Nephron progenitor cell (in vitro differentiated cells): ENCODE measurements at regions not wholly inside any gene's neighbourhood (a gene's known extent, or its start where the extent isn't known, plus 50 kb on each side); places are given as distances from the start of the nearest gene placed in this dataset.

Source experiments
- DNase-seq: peaks from one replicate; pipeline ENCODE4 v3.0.0; 2021
- H3K27ac Mint-ChIP-seq: 2 replicates; pipeline ENCODE4 v1.8.0; 2021; ENCODE audit warnings: mild to moderate bottlenecking, moderate library complexity, mixed read lengths
- H3K27me3 Mint-ChIP-seq: 2 replicates; pipeline ENCODE4 v1.8.0; 2021; ENCODE audit warnings: mild to moderate bottlenecking, low read depth, mixed read lengths; ENCODE audit not compliant: poor library complexity
- H3K36me3 Mint-ChIP-seq: 2 replicates; pipeline ENCODE4 v1.8.0; 2021; ENCODE audit warnings: low read depth, mixed read lengths
- H3K4me1 Mint-ChIP-seq: 2 replicates; pipeline ENCODE4 v1.8.0; 2021; ENCODE audit warnings: mixed read lengths
- H3K4me3 Mint-ChIP-seq: 2 replicates; pipeline ENCODE4 v1.8.0; 2021; ENCODE audit warnings: mild to moderate bottlenecking, moderate library complexity, mixed read lengths
- H3K9me3 Mint-ChIP-seq: 2 replicates; pipeline ENCODE4 v1.8.0; 2021; ENCODE audit warnings: mild to moderate bottlenecking, moderate library complexity, mixed read lengths
- TF ChIP-seq, protein P1 (sequence below): fragments of 200-600 bp; sonication (generic); IDR thresholded peaks from 2 replicates; pipeline ENCODE4 v1.5.0; 2021; ENCODE audit warnings: antibody characterized with exemption

GRCh38 chr11:11772865-11773515 is 68.8 kb upstream of the USP47 start:
- H3K27me3 Mint-ChIP-seq = peaks cover 41% of the 10 kb centered on the region
- H3K27ac Mint-ChIP-seq = no peak overlapping the region

GRCh38 chr11:11770921-11771486 is 70.8 kb upstream of the USP47 start:
- Mint-ChIP-seq H3K27me3 (peaks cover 22% of the 10 kb centered on the region), H3K9me3 (peaks cover 6% of the 10 kb centered on the region), H3K36me3 (no peaks in the 10 kb centered on the region)

More at GRCh38 chr11:11772865-11773515, 68.8 kb upstream of the USP47 start:
- TF ChIP-seq, protein P1, sequence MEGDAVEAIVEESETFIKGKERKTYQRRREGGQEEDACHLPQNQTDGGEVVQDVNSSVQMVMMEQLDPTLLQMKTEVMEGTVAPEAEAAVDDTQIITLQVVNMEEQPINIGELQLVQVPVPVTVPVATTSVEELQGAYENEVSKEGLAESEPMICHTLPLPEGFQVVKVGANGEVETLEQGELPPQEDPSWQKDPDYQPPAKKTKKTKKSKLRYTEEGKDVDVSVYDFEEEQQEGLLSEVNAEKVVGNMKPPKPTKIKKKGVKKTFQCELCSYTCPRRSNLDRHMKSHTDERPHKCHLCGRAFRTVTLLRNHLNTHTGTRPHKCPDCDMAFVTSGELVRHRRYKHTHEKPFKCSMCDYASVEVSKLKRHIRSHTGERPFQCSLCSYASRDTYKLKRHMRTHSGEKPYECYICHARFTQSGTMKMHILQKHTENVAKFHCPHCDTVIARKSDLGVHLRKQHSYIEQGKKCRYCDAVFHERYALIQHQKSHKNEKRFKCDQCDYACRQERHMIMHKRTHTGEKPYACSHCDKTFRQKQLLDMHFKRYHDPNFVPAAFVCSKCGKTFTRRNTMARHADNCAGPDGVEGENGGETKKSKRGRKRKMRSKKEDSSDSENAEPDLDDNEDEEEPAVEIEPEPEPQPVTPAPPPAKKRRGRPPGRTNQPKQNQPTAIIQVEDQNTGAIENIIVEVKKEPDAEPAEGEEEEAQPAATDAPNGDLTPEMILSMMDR = no peak
- Mint-ChIP-seq H3K36me3 (no peaks in the 10 kb centered on the region), H3K9me3 (no peaks in the 10 kb centered on the region), H3K4me3 (no peak overlapping the region), H3K4me1 (no peaks in the 10 kb centered on the region)
- no peak for DNase-seq

DNA sequence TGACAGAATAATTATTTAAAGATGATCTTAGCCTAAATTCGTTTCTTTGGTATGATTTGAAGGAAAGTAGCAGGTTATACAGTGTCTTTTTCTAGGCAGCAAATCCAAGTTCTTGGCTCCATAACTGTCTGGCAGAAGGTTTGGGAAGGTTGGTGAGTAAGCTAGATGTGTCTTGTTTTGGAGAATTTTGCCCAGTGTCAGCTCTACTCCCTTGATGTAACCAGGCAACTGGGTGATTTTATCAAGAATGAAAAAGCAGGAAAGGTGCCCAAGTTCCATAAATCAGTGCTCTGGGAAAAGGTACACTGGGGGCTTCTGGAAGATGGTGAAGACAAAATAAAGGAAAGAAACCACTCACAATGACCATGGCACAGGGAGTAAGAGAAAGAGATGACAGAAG is 71.5 kb upstream of the USP47 start:
- no peak overlapping the region for H3K27ac Mint-ChIP-seq
- H3K9me3 Mint-ChIP-seq = peaks cover 7% of the 10 kb centered on the region
- H3K4me1 Mint-ChIP-seq = no peaks in the 10 kb centered on the region
- H3K4me3 Mint-ChIP-seq = no peak overlapping the region
- peaks cover 16% of the 10 kb centered on the region for H3K27me3 Mint-ChIP-seq
- TF ChIP-seq, protein P1 = no peak
- no peak for DNase-seq
- no peaks in the 10 kb centered on the region for H3K36me3 Mint-ChIP-seq

More at GRCh38 chr11:11770921-11771486, 70.8 kb upstream of the USP47 start:
- no peak overlapping the region for H3K4me3 Mint-ChIP-seq
- TF ChIP-seq, protein P1 = no peak
- DNase-seq = no peak
- H3K4me1 Mint-ChIP-seq = no peaks in the 10 kb centered on the region
- H3K27ac Mint-ChIP-seq = no peak overlapping the region

DNA sequence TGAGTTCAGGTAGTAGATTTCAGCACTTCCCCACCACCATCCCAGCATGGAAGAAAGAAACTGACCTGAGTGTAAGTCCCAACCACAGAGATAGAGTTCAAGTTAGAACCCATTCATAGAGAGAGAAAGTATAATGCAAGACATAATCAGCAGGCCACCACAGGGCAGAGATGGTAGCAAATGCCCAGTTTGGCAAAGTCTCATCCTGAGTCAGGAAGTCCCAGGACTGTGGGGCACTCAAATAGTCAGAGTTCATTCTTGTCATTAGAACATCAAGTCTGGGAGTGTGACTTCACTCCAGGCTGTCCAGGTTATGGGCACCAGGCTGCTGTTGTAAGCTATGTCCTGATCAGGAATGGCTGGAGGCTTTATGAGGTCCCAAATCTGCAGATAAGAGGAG is 72.0 kb upstream of the USP47 start:
- TF ChIP-seq, protein P1 = no peak
- H3K36me3 Mint-ChIP-seq = no peaks in the 10 kb centered on the region
- no peak overlapping the region for H3K4me3 Mint-ChIP-seq
- DNase-seq = no peak
- H3K27me3 Mint-ChIP-seq = peaks cover 16% of the 10 kb centered on the region
- H3K27ac Mint-ChIP-seq = no peak overlapping the region
- H3K4me1 Mint-ChIP-seq = no peaks in the 10 kb centered on the region
- peaks cover 7% of the 10 kb centered on the region for H3K9me3 Mint-ChIP-seq

GRCh38 chr11:11769362-11769761 is 72.4 kb upstream of the USP47 start:
- H3K36me3 Mint-ChIP-seq = no peaks in the 10 kb centered on the region
- DNase-seq = no peak
- H3K27ac Mint-ChIP-seq = no peak overlapping the region
- no peak overlapping the region for H3K4me3 Mint-ChIP-seq
- peaks cover 7% of the 10 kb centered on the region for H3K9me3 Mint-ChIP-seq
- H3K27me3 Mint-ChIP-seq = peaks cover 16% of the 10 kb centered on the region
- H3K4me1 Mint-ChIP-seq = no peaks in the 10 kb centered on the region
- TF ChIP-seq, protein P1 = no peak

GRCh38 chr11:11764423-11764803 is 77.4 kb upstream of the USP47 start:
- Mint-ChIP-seq H3K9me3 (peaks cover 7% of the 10 kb centered on the region), H3K27me3 (peaks cover 18% of the 10 kb centered on the region), H3K27ac (no peak overlapping the region), H3K4me1 (peaks cover 5% of the 10 kb centered on the region), H3K36me3 (no peaks in the 10 kb centered on the region), H3K4me3 (no peak overlapping the region)
- TF ChIP-seq, protein P1 = no peak
- DNase-seq = no peak
